ENCODE measurements at regions not wholly inside any gene's neighbourhood (a gene's known extent, or its start where the extent isn't known, plus 50 kb on each side); places are given as distances from the start of the nearest gene placed in this dataset.

DNA sequence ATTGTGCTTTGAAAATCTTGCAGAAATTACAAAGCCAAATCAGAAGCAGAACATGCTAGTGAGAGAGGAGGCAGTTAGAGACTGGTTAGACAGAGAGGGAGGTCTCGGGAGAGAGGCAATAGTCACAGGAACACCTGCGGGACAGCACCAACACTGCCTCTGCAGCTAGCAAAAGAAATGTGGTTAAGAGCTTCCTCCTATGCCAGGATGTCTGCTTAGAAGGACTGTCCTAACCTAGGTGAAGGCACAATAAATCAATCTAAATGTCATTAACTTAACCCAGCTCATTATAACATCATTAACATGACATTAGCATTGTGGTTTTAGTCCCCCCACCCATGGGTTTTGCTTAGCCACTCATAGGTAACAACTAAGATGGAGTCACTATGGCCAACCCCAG is 726.7 kb downstream of the PCDH18 start:
- TF ChIP-seq, protein P1, sequence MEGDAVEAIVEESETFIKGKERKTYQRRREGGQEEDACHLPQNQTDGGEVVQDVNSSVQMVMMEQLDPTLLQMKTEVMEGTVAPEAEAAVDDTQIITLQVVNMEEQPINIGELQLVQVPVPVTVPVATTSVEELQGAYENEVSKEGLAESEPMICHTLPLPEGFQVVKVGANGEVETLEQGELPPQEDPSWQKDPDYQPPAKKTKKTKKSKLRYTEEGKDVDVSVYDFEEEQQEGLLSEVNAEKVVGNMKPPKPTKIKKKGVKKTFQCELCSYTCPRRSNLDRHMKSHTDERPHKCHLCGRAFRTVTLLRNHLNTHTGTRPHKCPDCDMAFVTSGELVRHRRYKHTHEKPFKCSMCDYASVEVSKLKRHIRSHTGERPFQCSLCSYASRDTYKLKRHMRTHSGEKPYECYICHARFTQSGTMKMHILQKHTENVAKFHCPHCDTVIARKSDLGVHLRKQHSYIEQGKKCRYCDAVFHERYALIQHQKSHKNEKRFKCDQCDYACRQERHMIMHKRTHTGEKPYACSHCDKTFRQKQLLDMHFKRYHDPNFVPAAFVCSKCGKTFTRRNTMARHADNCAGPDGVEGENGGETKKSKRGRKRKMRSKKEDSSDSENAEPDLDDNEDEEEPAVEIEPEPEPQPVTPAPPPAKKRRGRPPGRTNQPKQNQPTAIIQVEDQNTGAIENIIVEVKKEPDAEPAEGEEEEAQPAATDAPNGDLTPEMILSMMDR (tag by site-specific recombination; IDR thresholded peaks at IDR 0.05): no peak
- TF ChIP-seq ZNF274 (IDR thresholded peaks at IDR 0.05; ENCODE audit: low read length) (no peak), ZNF274 (tag by site-specific recombination; IDR thresholded peaks at IDR 0.05; ENCODE audit: borderline replicate concordance) (no peak), ZNF610 (tag by site-specific recombination; IDR thresholded peaks at IDR 0.05; ENCODE audit: borderline replicate concordance) (no peak), ZNF248 (tag by site-specific recombination; IDR thresholded peaks at IDR 0.05) (no peak), ZNF2 (tag by site-specific recombination; IDR thresholded peaks at IDR 0.05) (no peak), PRDM1 (tag by site-specific recombination; IDR thresholded peaks at IDR 0.05) (no peak), ZNF629 (tag by site-specific recombination; IDR thresholded peaks at IDR 0.05) (no peak), GLIS2 (tag by site-specific recombination; IDR thresholded peaks at IDR 0.05) (no peak), ZNF114 (tag by site-specific recombination; IDR thresholded peaks at IDR 0.05) (no peak), KLF8 (tag by site-specific recombination; IDR thresholded peaks at IDR 0.05) (no peak), MYNN (tag by site-specific recombination; IDR thresholded peaks at IDR 0.05; ENCODE audit: borderline replicate concordance) (no peak), ZNF416 (tag by site-specific recombination; IDR thresholded peaks at IDR 0.05) (no peak)
- TF ChIP-seq, protein P2, sequence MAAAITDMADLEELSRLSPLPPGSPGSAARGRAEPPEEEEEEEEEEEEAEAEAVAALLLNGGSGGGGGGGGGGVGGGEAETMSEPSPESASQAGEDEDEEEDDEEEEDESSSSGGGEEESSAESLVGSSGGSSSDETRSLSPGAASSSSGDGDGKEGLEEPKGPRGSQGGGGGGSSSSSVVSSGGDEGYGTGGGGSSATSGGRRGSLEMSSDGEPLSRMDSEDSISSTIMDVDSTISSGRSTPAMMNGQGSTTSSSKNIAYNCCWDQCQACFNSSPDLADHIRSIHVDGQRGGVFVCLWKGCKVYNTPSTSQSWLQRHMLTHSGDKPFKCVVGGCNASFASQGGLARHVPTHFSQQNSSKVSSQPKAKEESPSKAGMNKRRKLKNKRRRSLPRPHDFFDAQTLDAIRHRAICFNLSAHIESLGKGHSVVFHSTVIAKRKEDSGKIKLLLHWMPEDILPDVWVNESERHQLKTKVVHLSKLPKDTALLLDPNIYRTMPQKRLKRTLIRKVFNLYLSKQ (tag by site-specific recombination; IDR thresholded peaks at IDR 0.05; ENCODE audit: borderline replicate concordance): no peak
